ENCODE measurements at regions not wholly inside any gene's neighbourhood (a gene's known extent, or its start where the extent isn't known, plus 50 kb on each side); places are given as distances from the start of the nearest gene placed in this dataset.

DNA sequence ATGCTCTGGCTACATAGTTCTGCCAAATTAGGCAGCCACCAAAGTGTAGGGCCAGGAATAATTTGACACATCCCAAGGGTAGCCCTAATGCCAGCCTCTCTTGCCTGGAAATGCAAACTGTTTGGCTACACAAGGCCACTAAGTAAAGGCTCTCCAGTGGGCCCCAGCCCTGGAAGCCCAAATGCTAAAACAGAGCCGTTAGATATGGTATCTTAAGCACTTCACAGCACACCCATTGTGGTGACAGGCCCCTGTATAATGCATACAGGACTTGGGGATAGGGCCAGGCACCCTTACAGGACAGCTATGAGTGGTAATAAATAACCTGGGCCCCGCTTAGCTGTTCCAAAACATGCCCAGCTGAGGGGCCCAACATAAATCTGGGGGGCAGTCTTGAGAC, 623.9 kb downstream of the BCOR start:
- Histone ChIP-seq H3K27me3 (ENCODE audit: insufficient read depth) (peaks cover 12% of the 10 kb centered on the region), H3K4me2 (no peak overlapping the region), H3K27ac (ENCODE audit: low read depth in 2 of 2, low read length in 1 of 2) (no peak overlapping the region), H3K4me3 (ENCODE audit: low read depth in 2 of 2, low read length in 1 of 2) (no peak overlapping the region), H3K79me2 (ENCODE audit: insufficient read depth) (no peaks in the 10 kb centered on the region), H4K20me1 (ENCODE audit: insufficient read depth) (no peaks in the 10 kb centered on the region), H3K9ac (no peak overlapping the region), H3K9me3 (no peaks in the 10 kb centered on the region), H3K9me2 (no peaks in the 10 kb centered on the region), H3F3A (replicated peaks; ENCODE audit: insufficient read depth) (no peaks in the 10 kb centered on the region), H3K4me1 (ENCODE audit: control insufficient read depth in 1 of 2, insufficient read depth in 2 of 2, low read depth in 1 of 2, low read length in 1 of 2) (no peaks in the 10 kb centered on the region; a peak in 1 of 4 replicates), H3K36me3 (replicated peaks in 1 of 2; ENCODE audit: control insufficient read depth in 1 of 2, insufficient read depth in 2 of 2, low read length in 1 of 2) (no peaks in the 10 kb centered on the region), H2AFZ (ENCODE audit: low read depth) (no peak overlapping the region)
- ChIA-PET CTCF (no interaction called here), POLR2A (no interaction called here)
- no peak for TF ChIP-seq GABPA (IDR thresholded peaks at IDR 0.05; ENCODE audit: low read depth)
- TF ChIP-seq, protein P1, sequence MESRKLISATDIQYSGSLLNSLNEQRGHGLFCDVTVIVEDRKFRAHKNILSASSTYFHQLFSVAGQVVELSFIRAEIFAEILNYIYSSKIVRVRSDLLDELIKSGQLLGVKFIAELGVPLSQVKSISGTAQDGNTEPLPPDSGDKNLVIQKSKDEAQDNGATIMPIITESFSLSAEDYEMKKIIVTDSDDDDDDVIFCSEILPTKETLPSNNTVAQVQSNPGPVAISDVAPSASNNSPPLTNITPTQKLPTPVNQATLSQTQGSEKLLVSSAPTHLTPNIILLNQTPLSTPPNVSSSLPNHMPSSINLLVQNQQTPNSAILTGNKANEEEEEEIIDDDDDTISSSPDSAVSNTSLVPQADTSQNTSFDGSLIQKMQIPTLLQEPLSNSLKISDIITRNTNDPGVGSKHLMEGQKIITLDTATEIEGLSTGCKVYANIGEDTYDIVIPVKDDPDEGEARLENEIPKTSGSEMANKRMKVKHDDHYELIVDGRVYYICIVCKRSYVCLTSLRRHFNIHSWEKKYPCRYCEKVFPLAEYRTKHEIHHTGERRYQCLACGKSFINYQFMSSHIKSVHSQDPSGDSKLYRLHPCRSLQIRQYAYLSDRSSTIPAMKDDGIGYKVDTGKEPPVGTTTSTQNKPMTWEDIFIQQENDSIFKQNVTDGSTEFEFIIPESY (IDR thresholded peaks at IDR 0.05; ENCODE audit: borderline replicate concordance, low read depth) = no peak
- TF ChIP-seq YY1 (IDR thresholded peaks at IDR 0.05; ENCODE audit: low read depth) = no peak
- no peak for TF ChIP-seq NFIC (IDR thresholded peaks at IDR 0.05; ENCODE audit: borderline replicate concordance)
- no peak for TF ChIP-seq RFX5 (IDR thresholded peaks at IDR 0.05; ENCODE audit: low read length)
- TF ChIP-seq RAD21 (IDR thresholded peaks at IDR 0.05; ENCODE audit: low read length) = no peak
- no peak for TF ChIP-seq SIN3A (IDR thresholded peaks at IDR 0.05; ENCODE audit: borderline replicate concordance, low read depth, low read length)
- DNase-seq = no peak
- WGBS (ENCODE audit: low lambda C conversion rate) = 31% methylated on average over 2 of the region's 2 CpGs

DNA sequence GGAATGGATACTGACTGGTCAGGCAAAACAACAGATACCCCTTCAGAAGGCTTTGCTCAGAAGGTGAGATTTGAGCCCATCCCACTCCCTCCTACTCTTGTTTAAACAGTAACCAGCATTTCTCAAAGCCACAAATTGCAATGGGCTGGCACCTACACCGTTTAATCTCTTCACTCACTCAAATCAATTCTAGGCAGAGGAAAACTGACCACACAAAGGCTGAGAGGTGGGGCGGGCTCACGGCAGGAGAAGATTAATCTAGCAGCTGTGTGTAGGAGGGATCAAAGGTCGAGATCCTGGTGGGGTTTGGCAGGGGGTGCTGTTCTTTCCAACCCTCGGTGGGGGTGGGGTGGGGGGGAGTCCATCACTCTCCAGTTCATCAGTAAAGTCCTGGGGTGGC, 622.4 kb downstream of the BCOR start:
- ChIA-PET CTCF (no interaction called here), POLR2A (no interaction called here)
- H3K4me3 ChIP-seq (ENCODE audit: low read depth in 2 of 2, low read length in 1 of 2) = no peak overlapping the region
- no peak overlapping the region for H3K27ac ChIP-seq (ENCODE audit: low read depth in 2 of 2, low read length in 1 of 2)
- WGBS (ENCODE audit: low lambda C conversion rate) = 31% methylated on average over 5 of the region's 5 CpGs
- DNase-seq = no peak
- no peak overlapping the region for H3K9ac ChIP-seq
- no peaks in the 10 kb centered on the region for H4K20me1 ChIP-seq (ENCODE audit: insufficient read depth)
- H2AFZ ChIP-seq (ENCODE audit: low read depth) = no peak overlapping the region
- no peaks in the 10 kb centered on the region for H3K36me3 ChIP-seq (replicated peaks in 1 of 2; ENCODE audit: control insufficient read depth in 1 of 2, insufficient read depth in 2 of 2, low read length in 1 of 2)
- H3K9me3 ChIP-seq = no peaks in the 10 kb centered on the region
- no peak overlapping the region for H3K4me2 ChIP-seq
- TF ChIP-seq RCOR1 (IDR thresholded peaks at IDR 0.05; ENCODE audit: low read length) = no peak
- no peak for TF ChIP-seq GABPA (IDR thresholded peaks at IDR 0.05; ENCODE audit: low read depth)
- no peak for TF ChIP-seq FOXM1 (IDR thresholded peaks at IDR 0.05; ENCODE audit: low read depth)
- TF ChIP-seq YY1 (IDR thresholded peaks at IDR 0.05; ENCODE audit: low read depth) = no peak
- TF ChIP-seq NRF1 (IDR thresholded peaks at IDR 0.05; ENCODE audit: low read depth, low read length) = no peak
- no peak for TF ChIP-seq FOXJ3 (CRISPR knock-in tag; IDR thresholded peaks at IDR 0.05)
- TF ChIP-seq, protein P1 (IDR thresholded peaks at IDR 0.05; ENCODE audit: borderline replicate concordance, low read depth) = no peak
- TF ChIP-seq, protein P2, sequence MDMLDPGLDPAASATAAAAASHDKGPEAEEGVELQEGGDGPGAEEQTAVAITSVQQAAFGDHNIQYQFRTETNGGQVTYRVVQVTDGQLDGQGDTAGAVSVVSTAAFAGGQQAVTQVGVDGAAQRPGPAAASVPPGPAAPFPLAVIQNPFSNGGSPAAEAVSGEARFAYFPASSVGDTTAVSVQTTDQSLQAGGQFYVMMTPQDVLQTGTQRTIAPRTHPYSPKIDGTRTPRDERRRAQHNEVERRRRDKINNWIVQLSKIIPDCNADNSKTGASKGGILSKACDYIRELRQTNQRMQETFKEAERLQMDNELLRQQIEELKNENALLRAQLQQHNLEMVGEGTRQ (IDR thresholded peaks at IDR 0.05; ENCODE audit: borderline replicate concordance, low read depth, low read length) = no peak
- TF ChIP-seq, protein P3, sequence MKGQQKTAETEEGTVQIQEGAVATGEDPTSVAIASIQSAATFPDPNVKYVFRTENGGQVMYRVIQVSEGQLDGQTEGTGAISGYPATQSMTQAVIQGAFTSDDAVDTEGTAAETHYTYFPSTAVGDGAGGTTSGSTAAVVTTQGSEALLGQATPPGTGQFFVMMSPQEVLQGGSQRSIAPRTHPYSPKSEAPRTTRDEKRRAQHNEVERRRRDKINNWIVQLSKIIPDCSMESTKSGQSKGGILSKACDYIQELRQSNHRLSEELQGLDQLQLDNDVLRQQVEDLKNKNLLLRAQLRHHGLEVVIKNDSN (IDR thresholded peaks at IDR 0.05; ENCODE audit: borderline replicate concordance, low read depth) = no peak
- TF ChIP-seq JUND (IDR thresholded peaks at IDR 0.05) = no peak
- TF ChIP-seq NFIC (IDR thresholded peaks at IDR 0.05; ENCODE audit: borderline replicate concordance) = no peak
- no peaks in the 10 kb centered on the region; a peak in 1 of 4 replicates for H3K4me1 ChIP-seq (ENCODE audit: control insufficient read depth in 1 of 2, insufficient read depth in 2 of 2, low read depth in 1 of 2, low read length in 1 of 2)
- H3K79me2 ChIP-seq (ENCODE audit: insufficient read depth) = no peaks in the 10 kb centered on the region
- H3K9me2 ChIP-seq = no peaks in the 10 kb centered on the region
- no peaks in the 10 kb centered on the region for H3F3A ChIP-seq (replicated peaks; ENCODE audit: insufficient read depth)
- peaks cover 16% of the 10 kb centered on the region for H3K27me3 ChIP-seq (ENCODE audit: insufficient read depth)
